H9 (cell line): ENCODE measurements at regions not wholly inside any gene's neighbourhood (a gene's known extent, or its start where the extent isn't known, plus 50 kb on each side); places are given as distances from the start of the nearest gene placed in this dataset.

ENCODE experiments used
- DNase-seq: peaks from one replicate; pipeline ENCODE4 v3.0.0-alpha.2; 2017
- H2AFZ ChIP-seq: one replicate; pipeline ENCODE4 v1.6.1; 2013; ENCODE audit warnings: mild to moderate bottlenecking, low read length, control low read depth, moderate library complexity
- H2AK5ac ChIP-seq: 2 replicates; pipeline ENCODE4 v1.6.1; 2013; ENCODE audit warnings: low read length, control low read depth, mixed read lengths; ENCODE audit not compliant: insufficient read length
- H2BK120ac ChIP-seq: one replicate; pipeline ENCODE4 v1.6.1; 2013; ENCODE audit warnings: low read depth, mild to moderate bottlenecking, low read length, control low read depth, inconsistent platforms; ENCODE audit not compliant: poor library complexity, severe bottlenecking
- H2BK12ac ChIP-seq: 2 replicates; pipeline ENCODE4 v1.6.1; 2013; ENCODE audit warnings: low read length, control low read depth, mixed read lengths, low read depth; ENCODE audit not compliant: insufficient read length
- H2BK15ac ChIP-seq: 2 replicates; pipeline ENCODE4 v1.6.1; 2013; ENCODE audit warnings: low read depth, low read length, control low read depth
- H2BK20ac ChIP-seq: one replicate; pipeline ENCODE4 v1.6.1; 2013; ENCODE audit warnings: low read depth, mild to moderate bottlenecking, low read length, control low read depth, inconsistent platforms; ENCODE audit not compliant: poor library complexity, severe bottlenecking
- H2BK5ac ChIP-seq: 2 replicates; pipeline ENCODE4 v1.6.1; 2013; ENCODE audit warnings: low read length, control low read depth, mixed read lengths; ENCODE audit not compliant: insufficient read length
- H3K14ac ChIP-seq: 2 replicates; pipeline ENCODE4 v1.6.1; 2013; ENCODE audit warnings: low read length, control low read depth; ENCODE audit not compliant: insufficient read depth
- H3K18ac ChIP-seq: 2 replicates; pipeline ENCODE4 v1.6.1; 2013; ENCODE audit warnings: low read depth, mild to moderate bottlenecking, mixed read lengths, low read length, control low read depth; ENCODE audit not compliant: insufficient read length
- H3K23ac ChIP-seq: 2 replicates; pipeline ENCODE4 v1.6.1; 2013; ENCODE audit warnings: low read length, control low read depth, mixed read lengths, low read depth; ENCODE audit not compliant: insufficient read length
- H3K23me2 ChIP-seq: 2 replicates; pipeline ENCODE4 v1.6.1; 2013; ENCODE audit warnings: low read depth, mild to moderate bottlenecking, mixed read lengths, low read length, control low read depth; ENCODE audit not compliant: insufficient read length, poor library complexity, severe bottlenecking
- H3K27ac ChIP-seq: 2 replicates; pipeline ENCODE4 v1.5.1; 2013; ENCODE audit warnings: low read length, control low read depth, mixed read lengths, low read depth; ENCODE audit not compliant: insufficient read length
- H3K27me3 ChIP-seq: 2 replicates; pipeline ENCODE4 v1.6.1; 2013; ENCODE audit warnings: low read length, control low read depth, inconsistent platforms; ENCODE audit not compliant: insufficient read depth
- H3K4ac ChIP-seq: 2 replicates; pipeline ENCODE4 v1.6.1; 2013; ENCODE audit warnings: low read depth, mild to moderate bottlenecking, control low read depth, inconsistent platforms, low read length, moderate library complexity
- H3K4me1 ChIP-seq: 2 replicates; pipeline ENCODE4 v1.6.1; 2013; ENCODE audit warnings: low read length, control low read depth, inconsistent platforms; ENCODE audit not compliant: insufficient read depth
- H3K4me2 ChIP-seq: 2 replicates; pipeline ENCODE4 v1.6.1; 2013; ENCODE audit warnings: low read length, control low read depth, mixed read lengths; ENCODE audit not compliant: insufficient read length, insufficient read depth
- H3K56ac ChIP-seq: 2 replicates; pipeline ENCODE4 v1.6.1; 2013; ENCODE audit warnings: low read depth, mild to moderate bottlenecking, mixed read lengths, low read length, control low read depth; ENCODE audit not compliant: insufficient read length
- H3K79me1 ChIP-seq: 2 replicates; pipeline ENCODE4 v1.6.1; 2013; ENCODE audit warnings: low read depth, mild to moderate bottlenecking, moderate library complexity, low read length, control low read depth, inconsistent platforms; ENCODE audit not compliant: insufficient read depth, poor library complexity, severe bottlenecking
- H3K79me2 ChIP-seq: 2 replicates; pipeline ENCODE4 v1.6.1; 2013; ENCODE audit warnings: low read length, control low read depth, inconsistent platforms; ENCODE audit not compliant: insufficient read depth
- H3K9ac ChIP-seq: 2 replicates; pipeline ENCODE4 v1.6.1; 2013; ENCODE audit warnings: low read length, control low read depth, mixed read lengths; ENCODE audit not compliant: insufficient read length; ENCODE audit errors: extremely low read depth
- H3K9me3 ChIP-seq: one replicate; pipeline ENCODE4 v1.6.1; 2013; ENCODE audit warnings: low read depth, low read length, inconsistent platforms; ENCODE audit not compliant: control insufficient read depth
- H3T11ph ChIP-seq: one replicate; pipeline ENCODE4 v1.6.1; 2013; ENCODE audit warnings: mild to moderate bottlenecking, low read length, control low read depth, inconsistent platforms
- H4K20me1 ChIP-seq: one replicate; pipeline ENCODE4 v1.6.1; 2013; ENCODE audit not compliant: control insufficient read depth, insufficient read length, insufficient read depth
- H4K5ac ChIP-seq: 2 replicates; pipeline ENCODE4 v1.6.1; 2013; ENCODE audit warnings: low read depth, mild to moderate bottlenecking, mixed read lengths, low read length, control low read depth; ENCODE audit not compliant: insufficient read length
- H4K8ac ChIP-seq: replicated peaks from 2 replicates; pipeline ENCODE4 v1.6.1; 2013; ENCODE audit warnings: low read length, control low read depth, mixed read lengths, low read depth; ENCODE audit not compliant: insufficient read length
- H4K91ac ChIP-seq: 2 replicates; pipeline ENCODE4 v1.6.1; 2013; ENCODE audit warnings: low read depth, mild to moderate bottlenecking, moderate library complexity, mixed read lengths, low read length, control low read depth; ENCODE audit not compliant: insufficient read length
- H3K27ac Mint-ChIP-seq, 3 experiments: 2 replicates in 2 of 3; 3 replicates in 1 of 3; pipeline ENCODE4 v1.8.0; 2020 to 2021; ENCODE audit warnings: mixed read lengths in 3 of 3, mild to moderate bottlenecking in 1 of 3, moderate library complexity in 1 of 3
- H3K27me3 Mint-ChIP-seq: 2 replicates; pipeline ENCODE4 v1.8.0; 2021; ENCODE audit warnings: low read depth, mild to moderate bottlenecking, moderate library complexity, mixed read lengths
- H3K36me3 Mint-ChIP-seq, 3 experiments: 2 replicates in 2 of 3; 3 replicates in 1 of 3; pipeline ENCODE4 v1.8.0; 2020 to 2021; ENCODE audit warnings: low read depth in 3 of 3, mixed read lengths in 3 of 3; ENCODE audit not compliant: insufficient read depth in 1 of 3
- H3K4me1 Mint-ChIP-seq, 2 experiments: 2 replicates each; pipeline ENCODE4 v1.8.0; 2020; ENCODE audit warnings: mixed read lengths in 2 of 2
- H3K4me3 Mint-ChIP-seq, 2 experiments: 2 replicates in 1 of 2; 3 replicates in 1 of 2; pipeline ENCODE4 v1.8.0; 2020 to 2021; ENCODE audit warnings: mild to moderate bottlenecking in 2 of 2, mixed read lengths in 2 of 2, moderate library complexity in 1 of 2
- H3K9me3 Mint-ChIP-seq, 2 experiments: 2 replicates in 1 of 2; 3 replicates in 1 of 2; pipeline ENCODE4 v1.8.0; 2020; ENCODE audit warnings: mild to moderate bottlenecking in 2 of 2, mixed read lengths in 2 of 2, moderate library complexity in 1 of 2
- WGBS: extraction: QIAGEN DNeasy Blood & Tissue Kit; methylation state at CpG from one replicate; pipeline ENCODE4 v1.1.7; 2013; ENCODE audit warnings: missing lambda C conversion rate, low lambda C conversion rate, mixed read lengths; ENCODE audit not compliant: insufficient read length; ENCODE audit errors: extremely low coverage; 5-methylcytosine and 5-hydroxymethylcytosine counted together
- TF ChIP-seq, protein P1 (sequence below): fragments of 200-600 bp; sonication (generic); conservative IDR thresholded peaks from 3 replicates; pipeline ENCODE4 v1.8.0; 2021; ENCODE audit warnings: antibody characterized with exemption, mild to moderate bottlenecking

DNA sequence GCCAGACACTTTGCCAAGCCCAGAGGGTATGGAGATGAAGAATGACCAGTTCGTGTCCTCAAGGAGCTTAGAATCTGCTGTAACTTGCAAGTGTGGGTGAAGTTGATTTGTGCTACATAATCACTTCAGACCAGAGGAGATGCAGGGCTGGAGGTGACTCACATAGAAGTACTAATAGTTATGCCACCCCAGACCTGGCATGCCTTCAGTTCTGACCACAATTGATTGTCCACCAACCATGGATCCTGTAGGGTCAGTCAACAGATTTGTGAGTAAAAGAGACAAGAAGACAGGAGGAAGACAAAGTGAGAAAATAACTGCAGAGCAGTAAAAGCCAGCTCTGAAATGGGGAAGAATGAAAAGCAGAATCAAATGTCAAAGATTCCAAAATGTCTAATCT, 51.2 kb upstream of the BMPER start:
- H3K14ac ChIP-seq = no peak overlapping the region
- H3K56ac ChIP-seq = no peak overlapping the region
- no peak overlapping the region for H3K27ac ChIP-seq
- H3K4me1 Mint-ChIP-seq = peaks cover 0 to 4% of the 10 kb centered on the region in 2 experiments; a peak in 2 of 4 replicates
- DNase-seq = no peak
- H2BK120ac ChIP-seq = no peak overlapping the region
- no peak overlapping the region for H3K4me3 Mint-ChIP-seq
- no peaks in the 10 kb centered on the region for H3K9me3 ChIP-seq
- no peaks in the 10 kb centered on the region for H3K23me2 ChIP-seq
- H2BK20ac ChIP-seq = no peak overlapping the region
- TF ChIP-seq, protein P1, sequence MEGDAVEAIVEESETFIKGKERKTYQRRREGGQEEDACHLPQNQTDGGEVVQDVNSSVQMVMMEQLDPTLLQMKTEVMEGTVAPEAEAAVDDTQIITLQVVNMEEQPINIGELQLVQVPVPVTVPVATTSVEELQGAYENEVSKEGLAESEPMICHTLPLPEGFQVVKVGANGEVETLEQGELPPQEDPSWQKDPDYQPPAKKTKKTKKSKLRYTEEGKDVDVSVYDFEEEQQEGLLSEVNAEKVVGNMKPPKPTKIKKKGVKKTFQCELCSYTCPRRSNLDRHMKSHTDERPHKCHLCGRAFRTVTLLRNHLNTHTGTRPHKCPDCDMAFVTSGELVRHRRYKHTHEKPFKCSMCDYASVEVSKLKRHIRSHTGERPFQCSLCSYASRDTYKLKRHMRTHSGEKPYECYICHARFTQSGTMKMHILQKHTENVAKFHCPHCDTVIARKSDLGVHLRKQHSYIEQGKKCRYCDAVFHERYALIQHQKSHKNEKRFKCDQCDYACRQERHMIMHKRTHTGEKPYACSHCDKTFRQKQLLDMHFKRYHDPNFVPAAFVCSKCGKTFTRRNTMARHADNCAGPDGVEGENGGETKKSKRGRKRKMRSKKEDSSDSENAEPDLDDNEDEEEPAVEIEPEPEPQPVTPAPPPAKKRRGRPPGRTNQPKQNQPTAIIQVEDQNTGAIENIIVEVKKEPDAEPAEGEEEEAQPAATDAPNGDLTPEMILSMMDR = no peak
- H4K8ac ChIP-seq = no peak overlapping the region
- H3K18ac ChIP-seq = no peak overlapping the region
- no peaks in the 10 kb centered on the region for H3K4me1 ChIP-seq
- no peak overlapping the region for H2BK15ac ChIP-seq
- H2AK5ac ChIP-seq = no peak overlapping the region
- H3K4ac ChIP-seq = no peak overlapping the region
- no peak overlapping the region for H3K4me2 ChIP-seq
- H3K27me3 ChIP-seq = no peaks in the 10 kb centered on the region
- no peak overlapping the region for H4K91ac ChIP-seq
- no peak overlapping the region for H3K23ac ChIP-seq
- no peak overlapping the region for H3K9ac ChIP-seq
- H4K5ac ChIP-seq = no peak overlapping the region
- no peak overlapping the region for H2AFZ ChIP-seq
- H3K79me1 ChIP-seq = no peaks in the 10 kb centered on the region
- no peaks in the 10 kb centered on the region for H3K27me3 Mint-ChIP-seq
- no peaks in the 10 kb centered on the region for H3K9me3 Mint-ChIP-seq
- H2BK5ac ChIP-seq = no peak overlapping the region
- no CpG with 5 or more reads among the region's 1 CpG for WGBS
- no peaks in the 10 kb centered on the region for H4K20me1 ChIP-seq
- no peak overlapping the region for H3T11ph ChIP-seq
- no peak overlapping the region for H2BK12ac ChIP-seq
- H3K79me2 ChIP-seq = no peaks in the 10 kb centered on the region
- no peaks in the 10 kb centered on the region for H3K36me3 Mint-ChIP-seq
- no peak overlapping the region for H3K27ac Mint-ChIP-seq
